Putamen (tissue), 1 donor: ENCODE measurements at regions not wholly inside any gene's neighbourhood (a gene's known extent, or its start where the extent isn't known, plus 50 kb on each side); places are given as distances from the start of the nearest gene placed in this dataset.
"Not testable (repeated sequence)": the region's sequence is repeated elsewhere in the genome, so short reads cannot be mapped to it uniquely, and the experiment has no call there.

Source experiments
- DNase-seq: peaks from one replicate; pipeline ENCODE4 v3.0.0-alpha.2; 2016; ENCODE audit warnings: low spot score

- no peak for DNase-seq
These were observed 97.4 kb downstream of the EMB start for GRCh38 chr5:50343715-50344114.

- no peak for DNase-seq
These were observed 100.3 kb downstream of the EMB start for GRCh38 chr5:50340757-50341156.

- not testable (repeated sequence) for DNase-seq
These were observed 110.5 kb downstream of the EMB start for GRCh38 chr5:50330633-50331032.

- no peak for DNase-seq
These were observed 112.8 kb downstream of the EMB start for GRCh38 chr5:50328193-50328729.

DNA sequence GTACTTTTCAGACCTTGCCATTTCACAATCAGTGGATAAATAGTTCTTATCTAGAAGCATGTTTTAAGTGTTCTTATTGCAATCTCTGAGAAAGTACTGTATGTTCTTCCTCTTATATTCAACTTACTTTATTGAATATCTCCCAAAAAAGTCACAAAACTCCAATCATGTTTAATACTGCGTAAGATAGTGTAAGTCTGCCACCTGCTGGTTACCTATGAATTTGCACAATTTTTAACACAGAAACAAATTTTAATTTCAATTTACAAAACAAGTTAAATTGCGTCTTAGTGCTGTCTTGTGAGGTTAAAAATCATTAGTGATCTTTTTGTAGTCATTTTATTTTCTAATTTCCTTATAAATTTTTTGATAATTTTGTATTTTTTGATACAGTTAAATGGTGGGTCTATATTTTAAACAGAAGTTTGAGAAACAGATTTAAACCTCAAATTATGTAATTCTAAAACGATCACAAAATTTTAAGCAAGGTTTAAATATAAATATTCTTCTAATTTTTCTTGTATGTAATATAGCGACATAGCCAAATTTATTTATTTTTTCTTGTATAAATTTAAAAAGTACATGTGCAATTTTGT, 115.8 kb downstream of the EMB start:
- DNase-seq, result peak; percentile 20

- no peak for DNase-seq
These were observed 120.8 kb downstream of the EMB start for GRCh38 chr5:50320131-50320749.

DNA sequence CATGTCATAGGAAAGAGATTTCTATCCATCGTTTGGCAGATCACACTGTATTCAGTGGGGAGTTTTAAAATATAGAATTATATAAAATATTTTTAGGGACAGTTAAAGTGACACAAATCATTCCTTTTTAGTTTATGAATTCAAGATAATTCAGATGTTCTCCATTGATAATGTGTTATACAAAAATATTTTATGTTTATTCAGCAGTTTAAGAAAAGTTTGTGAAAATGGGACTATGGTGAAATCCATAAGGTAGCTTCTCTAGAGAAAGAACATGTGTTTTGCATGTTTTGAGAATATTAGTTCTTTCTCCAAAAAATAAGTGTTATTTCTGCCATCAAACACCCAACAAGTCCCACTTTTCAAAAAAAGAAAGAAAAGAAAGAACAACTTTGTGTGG, 122.9 kb downstream of the EMB start:
- no peak for DNase-seq

GRCh38 chr5:50306488-50306887, 134.6 kb downstream of the EMB start:
- not testable (repeated sequence) for DNase-seq

- no peak for DNase-seq
These were observed 138.1 kb downstream of the EMB start for GRCh38 chr5:50302815-50303490.

DNA sequence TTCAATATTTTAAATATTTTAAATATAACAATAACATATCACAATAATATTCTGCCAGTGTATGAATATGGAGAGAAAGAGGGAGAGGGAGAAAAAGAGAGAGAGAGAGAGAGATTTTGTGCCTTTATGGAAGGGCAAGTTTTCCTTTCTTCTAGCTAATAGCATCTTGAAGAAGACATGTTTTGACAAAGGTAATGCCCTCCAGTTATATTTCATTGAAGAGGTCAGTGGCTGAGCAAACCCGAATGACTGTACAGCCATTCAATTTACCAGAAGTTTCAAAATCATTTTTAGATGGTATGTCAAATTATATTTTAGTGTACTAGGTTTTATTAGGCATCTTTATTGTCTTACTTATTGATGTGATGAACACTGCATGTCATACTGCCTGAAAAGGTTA, 139.3 kb downstream of the EMB start:
- no peak for DNase-seq

DNA sequence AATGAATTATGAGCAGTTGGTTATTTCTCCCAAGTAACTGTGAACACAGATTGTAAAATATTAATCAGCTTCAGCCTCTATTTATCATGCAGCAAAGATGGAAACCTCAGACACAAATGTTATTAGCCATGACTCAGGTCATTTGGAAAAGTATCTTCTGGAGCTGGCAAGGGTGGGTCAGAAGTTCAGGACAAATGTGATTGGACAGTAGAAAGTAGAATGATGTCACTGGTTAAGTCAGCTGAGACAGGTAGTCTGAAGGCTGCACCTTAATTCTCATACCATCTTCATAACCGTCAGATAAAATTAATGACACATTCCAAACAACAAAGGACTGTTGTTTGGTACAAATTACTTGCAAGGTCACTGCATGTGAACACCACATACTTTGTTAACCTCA, 140.2 kb downstream of the EMB start:
- no peak for DNase-seq

GRCh38 chr5:50299896-50300295, 141.2 kb downstream of the EMB start:
- no peak for DNase-seq

DNA sequence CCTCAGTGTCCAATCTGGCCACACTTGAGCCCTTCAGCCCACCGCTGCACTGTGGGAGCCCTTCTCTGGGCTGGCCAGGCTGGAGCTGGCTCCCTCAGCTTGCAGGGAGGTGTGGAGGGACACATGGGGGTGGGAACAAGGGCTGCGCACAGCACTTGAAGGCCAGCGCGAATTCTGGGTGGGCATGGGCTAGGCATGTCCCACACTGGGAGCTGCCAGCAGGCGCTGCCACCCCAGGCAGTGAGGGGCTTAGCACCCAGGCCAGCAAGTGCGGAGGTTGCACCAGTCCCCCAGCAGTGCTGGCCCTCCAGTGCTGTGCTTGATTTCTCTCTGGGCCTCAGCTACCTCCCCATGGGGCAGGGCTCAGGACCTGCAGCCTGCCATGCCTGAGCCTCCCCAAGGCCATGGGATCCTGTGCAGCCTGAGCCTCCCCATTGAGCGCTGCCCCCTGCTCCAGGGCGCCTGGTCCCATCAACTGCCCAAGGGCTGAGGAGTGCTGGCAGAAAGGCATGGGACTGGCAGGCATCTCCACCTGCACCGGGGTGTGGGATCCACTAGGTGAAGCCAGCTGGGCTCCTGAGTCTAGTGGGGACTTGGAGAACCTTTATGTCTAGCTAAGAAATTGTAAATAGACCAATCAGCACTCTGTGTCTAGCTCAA, 148.2 kb downstream of the EMB start:
- no peak for DNase-seq

DNA sequence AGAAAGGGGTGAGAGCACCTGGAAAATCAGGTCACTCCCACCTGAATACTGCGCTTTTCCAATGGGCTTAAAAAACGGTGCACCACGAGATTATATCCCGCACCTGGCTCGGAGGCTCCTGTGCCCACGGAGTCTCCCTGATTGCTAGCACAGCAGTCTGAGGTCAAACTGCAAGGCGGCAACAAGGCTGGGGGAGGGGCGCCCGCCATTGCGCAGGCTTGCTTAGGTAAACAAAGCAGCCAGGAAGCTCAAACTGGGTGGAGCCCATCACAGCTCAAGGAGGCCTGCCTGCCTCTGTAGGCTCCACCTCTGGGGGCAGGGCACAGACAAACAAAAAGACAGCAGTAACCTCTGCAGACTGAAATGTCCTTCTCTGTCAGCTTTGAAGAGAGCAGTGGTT, 160.6 kb downstream of the EMB start:
- DNase-seq, result not testable (repeated sequence)
